ENCODE measurements at regions not wholly inside any gene's neighbourhood (a gene's known extent, or its start where the extent isn't known, plus 50 kb on each side); places are given as distances from the start of the nearest gene placed in this dataset.

DNA sequence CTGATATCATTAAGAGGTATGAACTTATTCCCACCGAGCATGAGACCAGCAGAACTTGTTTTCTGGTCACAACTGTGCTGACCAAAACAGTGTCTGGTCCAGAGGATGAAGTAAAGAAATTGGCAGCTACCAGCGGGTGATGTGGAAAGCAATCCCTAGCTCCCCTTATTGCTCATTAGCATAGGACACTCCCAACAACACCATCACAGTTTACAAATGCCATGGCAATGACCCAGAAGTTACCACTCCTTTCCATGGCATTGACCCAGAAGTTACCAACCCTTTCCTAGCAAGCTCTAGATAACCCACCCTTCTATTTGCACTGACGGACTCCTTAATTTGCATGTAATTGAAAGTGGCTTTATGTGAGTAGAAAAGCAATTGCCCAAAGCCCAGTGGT lies 1856.1 kb downstream of the OLFM4 start:
- POLR2A ChIA-PET: no interaction called here
- Histone ChIP-seq H3K27me3 (ENCODE audit: control insufficient read depth in 2 of 2, insufficient read depth in 2 of 2, low read length in 2 of 2) (no peaks in the 10 kb centered on the region), H2AFZ (ENCODE audit: low read depth, low read length) (no peak overlapping the region), H3K4me3 (replicated peaks in 1 of 3; ENCODE audit: insufficient read depth in 1 of 3, low read depth in 1 of 3, low read length in 3 of 3) (no peak overlapping the region), H3K9ac (replicated peaks; ENCODE audit: extremely low read depth, insufficient read depth, low read length) (no peak overlapping the region), H3K4me2 (ENCODE audit: insufficient read depth, low read length) (no peak overlapping the region), H3K27ac (ENCODE audit: insufficient read depth, low read depth, low read length) (no peak overlapping the region), H3K9me1 (replicated peaks; ENCODE audit: control insufficient read depth, extremely low read depth, insufficient read depth, low read length) (no peaks in the 10 kb centered on the region), H3K4me1 (ENCODE audit: control insufficient read depth, extremely low read depth, insufficient read depth, low read length) (no peaks in the 10 kb centered on the region), H3K9me3 (replicated peaks; ENCODE audit: control insufficient read depth, insufficient read depth, low read length) (peaks cover 6% of the 10 kb centered on the region), H3K79me2 (ENCODE audit: control insufficient read depth, insufficient read depth, low read length) (no peaks in the 10 kb centered on the region), H3K36me3 (ENCODE audit: control insufficient read depth in 2 of 2, extremely low read depth in 1 of 2, insufficient read depth in 2 of 2, low read length in 2 of 2) (no peaks in the 10 kb centered on the region), H4K20me1 (replicated peaks; ENCODE audit: control insufficient read depth, extremely low read depth, insufficient read depth, low read length) (no peaks in the 10 kb centered on the region)
- FAIRE-seq (no peak), DNase-seq (ENCODE audit: low read depth, low spot score) (no peak)
- CTCF ChIA-PET: no interaction called here
- no peak for TF ChIP-seq MYC (IDR thresholded peaks at IDR 0.05; ENCODE audit: low read depth, low read length)
- TF ChIP-seq GATA2 (IDR thresholded peaks at IDR 0.05; ENCODE audit: insufficient read depth, insufficient read length, low read depth, low read length): no peak
- no peak for TF ChIP-seq POLR2A (IDR thresholded peaks at IDR 0.05; ENCODE audit: low read depth, low read length)
- no peak for TF ChIP-seq JUN (IDR thresholded peaks at IDR 0.05; ENCODE audit: borderline replicate concordance, insufficient read depth, insufficient read length, low read depth)
- TF ChIP-seq, protein P1, sequence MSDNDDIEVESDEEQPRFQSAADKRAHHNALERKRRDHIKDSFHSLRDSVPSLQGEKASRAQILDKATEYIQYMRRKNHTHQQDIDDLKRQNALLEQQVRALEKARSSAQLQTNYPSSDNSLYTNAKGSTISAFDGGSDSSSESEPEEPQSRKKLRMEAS (IDR thresholded peaks at IDR 0.05; ENCODE audit: insufficient read depth, insufficient read length): no peak
- no peak for TF ChIP-seq POLR2AphosphoS5 (IDR thresholded peaks at IDR 0.05; ENCODE audit: insufficient read depth, low read depth, low read length)
- TF ChIP-seq FOS (IDR thresholded peaks at IDR 0.05; ENCODE audit: borderline replicate concordance, insufficient read depth, low read length): no peak
- TF ChIP-seq, protein P2, sequence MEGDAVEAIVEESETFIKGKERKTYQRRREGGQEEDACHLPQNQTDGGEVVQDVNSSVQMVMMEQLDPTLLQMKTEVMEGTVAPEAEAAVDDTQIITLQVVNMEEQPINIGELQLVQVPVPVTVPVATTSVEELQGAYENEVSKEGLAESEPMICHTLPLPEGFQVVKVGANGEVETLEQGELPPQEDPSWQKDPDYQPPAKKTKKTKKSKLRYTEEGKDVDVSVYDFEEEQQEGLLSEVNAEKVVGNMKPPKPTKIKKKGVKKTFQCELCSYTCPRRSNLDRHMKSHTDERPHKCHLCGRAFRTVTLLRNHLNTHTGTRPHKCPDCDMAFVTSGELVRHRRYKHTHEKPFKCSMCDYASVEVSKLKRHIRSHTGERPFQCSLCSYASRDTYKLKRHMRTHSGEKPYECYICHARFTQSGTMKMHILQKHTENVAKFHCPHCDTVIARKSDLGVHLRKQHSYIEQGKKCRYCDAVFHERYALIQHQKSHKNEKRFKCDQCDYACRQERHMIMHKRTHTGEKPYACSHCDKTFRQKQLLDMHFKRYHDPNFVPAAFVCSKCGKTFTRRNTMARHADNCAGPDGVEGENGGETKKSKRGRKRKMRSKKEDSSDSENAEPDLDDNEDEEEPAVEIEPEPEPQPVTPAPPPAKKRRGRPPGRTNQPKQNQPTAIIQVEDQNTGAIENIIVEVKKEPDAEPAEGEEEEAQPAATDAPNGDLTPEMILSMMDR (IDR thresholded peaks at IDR 0.05; ENCODE audit: extremely low read depth in 1 of 2, insufficient read depth in 1 of 2, low read depth in 1 of 2, low read length in 2 of 2): no peak
- no peak for TF ChIP-seq EZH2 (IDR thresholded peaks at IDR 0.05; ENCODE audit: borderline replicate concordance, low read depth, low read length, severe bottlenecking)
- BruUV-seq (replicated peaks): no TSS peak
- intact Hi-C loops (cut with micrococcal nuclease) (no loop called here), dilution Hi-C loops (cut with MboI; ENCODE audit: extremely low pct_ligation_motif_present, low sequenced_read_pairs) (no loop called here)
